ENCODE measurements at regions not wholly inside any gene's neighbourhood (a gene's known extent, or its start where the extent isn't known, plus 50 kb on each side); places are given as distances from the start of the nearest gene placed in this dataset.

GRCh38 chr20:53779822-53780221, 186.2 kb upstream of the ZNF217 start:
- H3K36me3 ChIP-seq (ENCODE audit: control insufficient read depth in 4 of 4, insufficient read depth in 3 of 4, low read depth in 1 of 4, low read length in 3 of 4) = no peaks in the 10 kb centered on the region
- H3K27me3 ChIP-seq (ENCODE audit: control insufficient read depth in 4 of 4, insufficient read depth in 4 of 4, low read length in 3 of 4) = no peaks in the 10 kb centered on the region
- H3K4me1 ChIP-seq (ENCODE audit: control insufficient read depth in 4 of 4, insufficient read depth in 4 of 4, low read length in 3 of 4) = peaks cover 0 to 7% (median 4%) of the 10 kb centered on the region in 4 donors
- no peak overlapping the region for H3K9ac ChIP-seq (ENCODE audit: low read depth in 1 of 2, low read length in 2 of 2)
- H3K9me3 ChIP-seq (ENCODE audit: control insufficient read depth in 4 of 4, low read length in 3 of 4) = no peaks in the 10 kb centered on the region
- H3K27ac ChIP-seq (ENCODE audit: low read depth in 1 of 2, low read length in 2 of 2) = no peak overlapping the region
- DNase-seq (ENCODE audit: low spot score) = no peak
- no peak overlapping the region for H3K4me3 ChIP-seq (ENCODE audit: low read depth in 1 of 3, low read length in 3 of 3)
- 74% methylated on average over 1 of the region's 1 CpG for WGBS
- TF ChIP-seq JUND (IDR thresholded peaks at IDR 0.05) (no peak), ZBTB33 (IDR thresholded peaks at IDR 0.05) (no peak), SP1 (IDR thresholded peaks at IDR 0.05) (no peak), HNF4G (IDR thresholded peaks at IDR 0.05) (no peak), TAF1 (conservative IDR thresholded peaks at IDR 0.05) (no peak), RXRA (IDR thresholded peaks at IDR 0.05) (no peak), RAD21 (IDR thresholded peaks at IDR 0.05) (no peak), EGR1 (IDR thresholded peaks at IDR 0.05; ENCODE audit: low read depth in 2 of 2) (no peak), YY1 (IDR thresholded peaks at IDR 0.05) (no peak)
- TF ChIP-seq, protein P1, sequence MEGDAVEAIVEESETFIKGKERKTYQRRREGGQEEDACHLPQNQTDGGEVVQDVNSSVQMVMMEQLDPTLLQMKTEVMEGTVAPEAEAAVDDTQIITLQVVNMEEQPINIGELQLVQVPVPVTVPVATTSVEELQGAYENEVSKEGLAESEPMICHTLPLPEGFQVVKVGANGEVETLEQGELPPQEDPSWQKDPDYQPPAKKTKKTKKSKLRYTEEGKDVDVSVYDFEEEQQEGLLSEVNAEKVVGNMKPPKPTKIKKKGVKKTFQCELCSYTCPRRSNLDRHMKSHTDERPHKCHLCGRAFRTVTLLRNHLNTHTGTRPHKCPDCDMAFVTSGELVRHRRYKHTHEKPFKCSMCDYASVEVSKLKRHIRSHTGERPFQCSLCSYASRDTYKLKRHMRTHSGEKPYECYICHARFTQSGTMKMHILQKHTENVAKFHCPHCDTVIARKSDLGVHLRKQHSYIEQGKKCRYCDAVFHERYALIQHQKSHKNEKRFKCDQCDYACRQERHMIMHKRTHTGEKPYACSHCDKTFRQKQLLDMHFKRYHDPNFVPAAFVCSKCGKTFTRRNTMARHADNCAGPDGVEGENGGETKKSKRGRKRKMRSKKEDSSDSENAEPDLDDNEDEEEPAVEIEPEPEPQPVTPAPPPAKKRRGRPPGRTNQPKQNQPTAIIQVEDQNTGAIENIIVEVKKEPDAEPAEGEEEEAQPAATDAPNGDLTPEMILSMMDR (IDR thresholded peaks at IDR 0.05; ENCODE audit: low read depth, low read length, missing input control) = no peak

GRCh38 chr20:53778736-53779135, 185.1 kb upstream of the ZNF217 start:
- Histone ChIP-seq H3K4me1 (ENCODE audit: control insufficient read depth in 4 of 4, insufficient read depth in 4 of 4, low read length in 3 of 4) (peaks cover 1 to 7% (median 4%) of the 10 kb centered on the region in 4 donors), H3K9ac (ENCODE audit: low read depth in 1 of 2, low read length in 2 of 2) (no peak overlapping the region), H3K36me3 (ENCODE audit: control insufficient read depth in 4 of 4, insufficient read depth in 3 of 4, low read depth in 1 of 4, low read length in 3 of 4) (no peaks in the 10 kb centered on the region), H3K9me3 (ENCODE audit: control insufficient read depth in 4 of 4, low read length in 3 of 4) (no peaks in the 10 kb centered on the region), H3K27me3 (ENCODE audit: control insufficient read depth in 4 of 4, insufficient read depth in 4 of 4, low read length in 3 of 4) (no peaks in the 10 kb centered on the region), H3K4me3 (ENCODE audit: low read depth in 1 of 3, low read length in 3 of 3) (no peak overlapping the region), H3K27ac (ENCODE audit: low read depth in 1 of 2, low read length in 2 of 2) (no peak overlapping the region)
- TF ChIP-seq NR2F2 (IDR thresholded peaks at IDR 0.05) = no peak
- no peak for TF ChIP-seq RXRA (IDR thresholded peaks at IDR 0.05)
- no peak for TF ChIP-seq FOXA2 (IDR thresholded peaks at IDR 0.05)
- TF ChIP-seq MAX (IDR thresholded peaks at IDR 0.05) = no peak
- TF ChIP-seq, protein P2, sequence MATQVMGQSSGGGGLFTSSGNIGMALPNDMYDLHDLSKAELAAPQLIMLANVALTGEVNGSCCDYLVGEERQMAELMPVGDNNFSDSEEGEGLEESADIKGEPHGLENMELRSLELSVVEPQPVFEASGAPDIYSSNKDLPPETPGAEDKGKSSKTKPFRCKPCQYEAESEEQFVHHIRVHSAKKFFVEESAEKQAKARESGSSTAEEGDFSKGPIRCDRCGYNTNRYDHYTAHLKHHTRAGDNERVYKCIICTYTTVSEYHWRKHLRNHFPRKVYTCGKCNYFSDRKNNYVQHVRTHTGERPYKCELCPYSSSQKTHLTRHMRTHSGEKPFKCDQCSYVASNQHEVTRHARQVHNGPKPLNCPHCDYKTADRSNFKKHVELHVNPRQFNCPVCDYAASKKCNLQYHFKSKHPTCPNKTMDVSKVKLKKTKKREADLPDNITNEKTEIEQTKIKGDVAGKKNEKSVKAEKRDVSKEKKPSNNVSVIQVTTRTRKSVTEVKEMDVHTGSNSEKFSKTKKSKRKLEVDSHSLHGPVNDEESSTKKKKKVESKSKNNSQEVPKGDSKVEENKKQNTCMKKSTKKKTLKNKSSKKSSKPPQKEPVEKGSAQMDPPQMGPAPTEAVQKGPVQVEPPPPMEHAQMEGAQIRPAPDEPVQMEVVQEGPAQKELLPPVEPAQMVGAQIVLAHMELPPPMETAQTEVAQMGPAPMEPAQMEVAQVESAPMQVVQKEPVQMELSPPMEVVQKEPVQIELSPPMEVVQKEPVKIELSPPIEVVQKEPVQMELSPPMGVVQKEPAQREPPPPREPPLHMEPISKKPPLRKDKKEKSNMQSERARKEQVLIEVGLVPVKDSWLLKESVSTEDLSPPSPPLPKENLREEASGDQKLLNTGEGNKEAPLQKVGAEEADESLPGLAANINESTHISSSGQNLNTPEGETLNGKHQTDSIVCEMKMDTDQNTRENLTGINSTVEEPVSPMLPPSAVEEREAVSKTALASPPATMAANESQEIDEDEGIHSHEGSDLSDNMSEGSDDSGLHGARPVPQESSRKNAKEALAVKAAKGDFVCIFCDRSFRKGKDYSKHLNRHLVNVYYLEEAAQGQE (IDR thresholded peaks at IDR 0.05) = no peak
- TF ChIP-seq EGR1 (IDR thresholded peaks at IDR 0.05; ENCODE audit: low read depth in 2 of 2) = no peak
- no peak for TF ChIP-seq HNF4A (conservative IDR thresholded peaks at IDR 0.05)
- TF ChIP-seq ZBTB33 (IDR thresholded peaks at IDR 0.05) = no peak
- TF ChIP-seq, protein P3, sequence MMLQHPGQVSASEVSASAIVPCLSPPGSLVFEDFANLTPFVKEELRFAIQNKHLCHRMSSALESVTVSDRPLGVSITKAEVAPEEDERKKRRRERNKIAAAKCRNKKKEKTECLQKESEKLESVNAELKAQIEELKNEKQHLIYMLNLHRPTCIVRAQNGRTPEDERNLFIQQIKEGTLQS (IDR thresholded peaks at IDR 0.05) = no peak
- no peak for TF ChIP-seq SP1 (IDR thresholded peaks at IDR 0.05)
- no peak for TF ChIP-seq HNF4G (IDR thresholded peaks at IDR 0.05)
- TF ChIP-seq, protein P1 (IDR thresholded peaks at IDR 0.05; ENCODE audit: low read depth, low read length, missing input control) = no peak
- TF ChIP-seq FOXA1 (IDR thresholded peaks at IDR 0.05) = no peak
- DNase-seq (ENCODE audit: low spot score) = no peak
- 98% methylated on average over 7 of the region's 7 CpGs for WGBS

Measured in liver (tissue), 8 donors.